HG03342 (cell line): ENCODE measurements at regions not wholly inside any gene's neighbourhood (a gene's known extent, or its start where the extent isn't known, plus 50 kb on each side); places are given as distances from the start of the nearest gene placed in this dataset.

Source experiments
- ATAC-seq: cut with Tn5 transposase; IDR thresholded peaks from one replicate; pipeline ENCODE4 v1.9.1; 2021; ENCODE audit warnings: mild to moderate bottlenecking, moderate library complexity; ENCODE audit not compliant: unreplicated experiment

DNA sequence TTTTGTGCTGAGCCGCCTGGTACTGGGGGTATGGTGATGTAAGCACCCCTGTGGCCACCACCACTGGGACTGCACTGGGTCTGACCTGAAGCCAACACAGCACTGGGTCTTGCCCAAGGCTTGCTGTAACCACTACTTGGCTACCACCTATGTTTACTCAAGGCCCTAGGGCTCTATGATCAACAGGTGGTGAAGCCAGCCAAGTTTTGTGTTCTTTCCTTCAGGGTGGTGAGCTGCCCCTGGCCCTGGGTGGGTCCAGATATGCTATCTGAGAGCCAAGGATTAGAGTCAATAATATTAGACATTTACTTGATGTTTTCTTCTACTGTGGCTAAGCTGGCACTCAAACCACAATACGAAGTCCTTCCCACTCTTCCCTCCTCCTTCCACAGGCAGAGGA, 55.1 kb upstream of the PAGE4 start:
- ATAC-seq = no peak

DNA sequence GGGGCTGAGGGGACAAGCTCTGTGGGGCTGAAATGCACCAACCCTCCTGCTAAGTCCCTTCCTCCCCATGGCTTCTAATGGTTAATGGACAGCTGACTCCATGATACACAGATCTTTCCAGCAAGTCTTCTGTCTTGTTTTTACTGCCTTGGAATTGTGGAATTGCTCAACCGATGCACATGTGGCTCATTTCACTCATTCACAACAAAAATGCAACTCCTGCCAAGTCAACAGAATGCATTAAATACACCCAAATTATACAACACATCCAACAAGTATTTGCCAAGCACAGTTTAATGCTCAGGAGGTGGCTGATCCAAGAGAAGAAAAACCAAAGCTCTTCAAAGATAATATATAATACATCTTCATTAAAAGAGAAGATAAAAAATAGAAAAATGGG, 61.9 kb upstream of the PAGE4 start:
- no peak for ATAC-seq

DNA sequence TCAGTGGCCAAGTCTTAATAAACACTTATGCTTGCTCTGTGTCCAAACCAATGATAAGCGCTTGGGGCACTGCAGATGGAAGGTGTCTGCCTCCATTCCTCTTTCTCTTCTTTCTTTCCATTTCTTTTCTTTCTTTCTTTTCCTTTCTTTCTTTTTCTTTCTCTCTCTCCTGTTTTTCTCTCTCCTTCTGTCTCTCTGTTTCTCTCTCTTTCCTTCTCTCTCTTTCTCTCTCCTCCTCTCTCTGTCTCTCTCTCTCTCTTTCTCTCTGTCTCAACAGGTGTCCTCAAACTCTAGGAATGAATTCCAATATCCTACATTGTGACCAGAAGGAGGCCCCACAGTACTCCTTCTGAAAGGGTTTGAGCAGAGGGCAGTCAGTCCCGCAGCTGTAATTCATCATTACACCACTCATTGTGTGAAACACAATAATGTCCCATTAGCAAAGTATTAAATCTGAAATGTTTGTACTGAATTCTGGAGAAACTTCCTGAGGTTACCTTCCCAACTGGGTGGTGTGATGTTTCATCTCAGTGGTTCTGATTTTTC, 66.5 kb upstream of the PAGE1 start:
- no peak for ATAC-seq

DNA sequence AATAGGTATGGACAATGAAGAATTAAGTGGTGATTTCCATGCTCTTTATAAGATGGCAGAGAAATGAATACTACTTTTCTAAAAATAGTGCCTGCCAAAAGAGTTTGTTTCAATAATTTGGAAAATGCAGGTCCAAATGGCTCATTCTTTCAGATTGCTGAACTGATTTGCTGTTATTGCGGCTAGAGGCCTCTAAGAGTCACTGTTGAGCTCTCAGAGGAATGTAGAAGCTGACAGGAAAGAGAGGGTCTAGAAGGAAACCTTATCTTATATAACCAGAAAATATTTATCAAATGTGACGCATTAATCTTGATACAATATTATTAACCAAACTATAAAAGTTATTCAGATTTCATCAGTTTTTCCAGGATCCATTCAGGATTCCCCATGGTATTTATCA, 65.7 kb upstream of the PAGE1 start:
- no peak for ATAC-seq

DNA sequence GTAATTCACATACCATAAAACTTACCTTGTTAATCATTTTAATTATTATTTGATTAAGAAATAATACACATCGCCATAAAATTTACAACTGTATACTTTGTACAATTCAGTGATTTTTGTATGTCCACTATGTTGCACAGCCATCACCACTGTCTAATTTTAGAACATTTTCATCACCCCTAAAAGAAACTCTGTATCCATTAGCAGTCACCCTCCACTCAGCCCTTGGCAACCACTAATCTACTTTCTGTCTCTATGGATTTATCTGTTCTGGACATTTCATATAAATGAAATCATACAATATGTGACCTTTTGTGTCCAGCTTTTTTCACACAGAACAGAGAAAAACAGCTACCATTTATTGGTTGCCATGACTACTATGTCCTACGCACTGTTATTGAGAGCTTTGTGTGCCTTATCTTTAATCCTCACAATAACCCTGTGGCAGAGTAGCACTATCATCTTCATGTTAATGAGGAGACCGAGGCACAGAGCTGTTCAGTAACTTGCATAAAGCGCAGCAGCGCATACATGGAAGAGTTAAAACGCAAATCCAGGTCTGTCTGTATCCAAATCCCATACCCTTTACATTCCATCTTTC, 64.6 kb upstream of the PAGE1 start:
- no peak for ATAC-seq

DNA sequence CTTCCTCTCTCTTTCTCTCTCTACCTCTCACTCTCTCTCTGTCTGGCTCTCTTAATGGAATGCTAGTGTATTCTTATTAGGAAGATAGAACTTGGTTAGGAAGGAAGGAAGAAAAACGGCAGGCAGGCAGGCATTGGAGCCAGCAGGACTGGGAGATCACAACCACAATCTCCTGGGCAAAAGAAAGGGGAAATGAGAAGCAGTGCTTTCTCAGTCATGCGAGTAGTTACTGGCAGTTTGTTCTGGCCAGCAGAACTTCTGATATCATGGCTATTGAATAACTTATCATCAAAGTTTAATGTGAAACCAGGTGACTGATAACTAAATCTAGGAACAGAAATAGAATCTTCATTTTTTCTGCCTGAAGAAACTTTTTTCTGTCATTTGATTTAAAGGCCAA, 60.9 kb upstream of the PAGE1 start:
- ATAC-seq = no peak

DNA sequence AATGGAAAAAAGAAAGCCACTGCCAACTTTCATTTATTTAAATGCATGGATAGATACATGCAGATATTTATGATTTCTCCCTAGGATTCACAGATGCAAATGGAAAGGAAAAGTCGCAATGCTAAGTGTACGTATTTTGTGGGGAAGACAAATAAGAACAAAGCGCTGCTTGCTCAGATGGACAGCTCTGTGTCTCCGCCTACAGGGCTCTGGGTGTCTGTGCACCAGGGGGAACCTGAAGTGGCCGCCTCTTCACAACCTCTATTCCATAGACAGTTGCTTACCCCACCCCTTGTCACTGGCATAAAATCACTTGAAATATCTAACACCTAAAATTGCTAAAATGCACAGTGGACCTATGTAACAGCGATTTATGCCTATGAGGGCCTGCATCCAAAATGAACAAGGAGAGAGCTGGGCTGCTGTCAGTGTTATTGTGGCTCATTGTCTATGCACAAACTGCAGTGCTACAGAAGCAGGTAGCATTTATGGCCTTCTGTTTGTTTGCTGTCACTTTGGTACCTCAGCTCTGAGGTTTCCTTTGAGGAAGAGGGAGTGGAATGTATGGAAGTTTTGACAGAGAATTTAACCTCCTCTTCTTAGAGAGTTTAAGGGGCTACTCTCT, 58.6 kb upstream of the PAGE1 start:
- peak; percentile 75 for ATAC-seq

DNA sequence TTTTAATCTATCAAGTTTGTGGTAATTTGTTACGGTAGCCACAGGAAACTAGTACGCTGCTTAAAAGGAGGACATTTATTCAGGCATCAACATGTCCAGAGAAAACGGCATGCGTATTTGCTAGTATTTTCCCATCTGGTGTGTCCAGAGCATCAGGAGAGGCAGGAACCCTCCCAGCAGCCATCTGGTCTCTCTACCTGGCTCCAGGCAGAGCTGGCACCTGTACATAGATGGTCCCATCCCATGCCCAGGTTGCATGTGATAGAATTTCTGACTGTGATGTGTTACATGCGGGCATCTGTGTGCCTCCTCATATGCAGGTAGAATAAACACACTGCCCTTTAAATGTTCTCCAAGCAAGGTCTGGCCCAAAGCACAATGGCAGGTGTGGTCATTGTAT, 57.9 kb upstream of the PAGE1 start:
- ATAC-seq = no peak

DNA sequence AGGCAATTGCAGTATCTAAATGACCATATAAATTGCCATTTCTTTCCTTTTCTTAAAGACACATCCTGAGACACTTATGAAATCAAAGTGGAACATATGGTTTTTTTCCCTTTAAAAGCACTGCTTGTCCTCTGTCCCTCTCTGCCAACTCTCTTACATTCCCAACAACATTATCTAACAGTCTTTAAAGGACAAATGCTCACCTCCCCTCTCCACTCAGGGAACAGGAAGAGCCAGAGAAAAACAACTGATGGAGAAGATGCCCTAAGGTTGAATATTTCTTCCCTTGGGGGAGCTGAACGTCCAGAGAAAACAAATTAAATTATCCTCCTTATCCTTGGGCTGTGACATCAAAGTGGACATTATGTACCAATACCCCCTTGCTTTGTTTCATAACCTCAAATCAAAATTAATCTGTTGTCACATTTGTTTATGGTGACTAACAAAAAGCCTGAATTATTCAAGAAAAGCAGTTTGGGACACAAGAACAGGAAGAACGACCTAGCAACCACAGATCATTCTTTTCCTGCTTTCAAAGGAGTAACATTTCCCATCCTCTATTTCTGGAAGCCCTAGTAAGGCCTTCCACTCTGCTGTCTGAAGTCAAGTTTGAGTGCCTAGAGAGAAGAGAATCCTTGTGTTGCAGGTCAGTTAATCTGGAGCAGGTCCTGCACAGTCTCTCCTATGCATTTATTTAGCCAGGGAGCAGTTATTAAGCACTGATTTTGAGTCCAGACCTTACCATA, 52.6 kb upstream of the PAGE1 start:
- no peak for ATAC-seq

DNA sequence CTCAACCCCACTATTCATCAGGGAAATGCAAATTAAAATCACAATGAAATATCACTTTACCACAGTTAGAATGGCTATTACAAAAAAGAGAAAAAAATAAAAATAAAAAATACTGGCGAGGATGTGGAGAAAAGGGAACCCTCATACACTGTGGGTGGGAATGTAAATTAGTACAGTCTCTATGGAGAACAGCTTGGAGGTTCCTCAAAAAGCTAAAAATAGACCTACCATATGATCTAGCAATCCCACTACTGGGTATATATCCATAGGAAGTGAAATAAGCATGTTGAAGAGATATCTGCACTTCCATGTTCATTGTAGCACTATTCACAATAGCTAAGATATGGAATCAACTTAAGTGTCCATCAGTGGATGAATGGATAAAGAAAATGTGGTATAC, 50.5 kb upstream of the PAGE1 start:
- no peak for ATAC-seq
